Activated CD4-positive, alpha-beta T cell treated with anti-CD3 and anti-CD28 coated beads, Interleukin-2, Interleukin-4, amounts not matched to agents 100 ng/mL and 50 ng/mL, durations not matched to agents 16 hours and 8 hours (primary cell): ENCODE measurements at regions not wholly inside any gene's neighbourhood (a gene's known extent, or its start where the extent isn't known, plus 50 kb on each side); places are given as distances from the start of the nearest gene placed in this dataset.

ENCODE experiments used
- DNase-seq: peaks from one replicate; pipeline ENCODE4 v3.0.0-alpha.2; 2020; ENCODE audit warnings: low spot score

DNA sequence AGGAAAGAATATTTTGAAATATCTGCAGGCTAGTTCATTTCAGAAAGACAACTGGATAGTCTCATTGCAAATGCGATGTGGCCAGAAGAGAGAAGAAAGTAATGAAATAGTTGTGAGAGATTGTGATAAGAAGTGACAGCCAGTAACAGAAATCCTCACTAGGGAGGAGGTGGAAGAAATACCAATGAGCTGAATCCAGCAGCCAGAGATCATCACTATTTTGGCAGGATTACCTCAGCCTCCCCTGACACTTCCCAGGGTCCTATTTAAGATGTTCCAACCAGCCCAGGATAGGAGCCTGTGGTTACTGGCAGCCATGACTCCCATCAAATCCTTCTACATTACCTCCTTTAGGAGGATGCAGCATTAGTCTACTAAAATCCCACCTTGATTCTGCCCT is 76.7 kb upstream of the ARHGAP24 start:
- DNase-seq, result no peak

DNA sequence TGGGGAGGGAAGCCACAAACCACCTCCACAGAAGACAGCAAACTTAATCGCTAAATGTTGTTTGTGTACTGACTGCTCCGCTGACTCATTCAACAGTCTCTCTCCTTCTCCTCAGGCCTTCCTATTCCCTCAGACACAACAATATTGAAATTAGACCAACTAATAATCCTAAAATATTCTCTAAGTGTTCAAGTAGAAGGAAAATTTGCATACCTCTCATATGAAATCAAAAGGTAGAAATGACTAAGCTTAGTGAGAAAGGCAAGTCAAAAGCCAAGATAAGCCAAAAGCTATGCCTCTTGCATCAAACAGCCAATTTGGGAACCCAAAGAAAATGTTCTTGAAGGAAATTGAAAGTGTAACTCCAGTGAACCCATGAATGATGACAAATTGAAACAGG is 75.7 kb upstream of the ARHGAP24 start:
- DNase-seq, result no peak

DNA sequence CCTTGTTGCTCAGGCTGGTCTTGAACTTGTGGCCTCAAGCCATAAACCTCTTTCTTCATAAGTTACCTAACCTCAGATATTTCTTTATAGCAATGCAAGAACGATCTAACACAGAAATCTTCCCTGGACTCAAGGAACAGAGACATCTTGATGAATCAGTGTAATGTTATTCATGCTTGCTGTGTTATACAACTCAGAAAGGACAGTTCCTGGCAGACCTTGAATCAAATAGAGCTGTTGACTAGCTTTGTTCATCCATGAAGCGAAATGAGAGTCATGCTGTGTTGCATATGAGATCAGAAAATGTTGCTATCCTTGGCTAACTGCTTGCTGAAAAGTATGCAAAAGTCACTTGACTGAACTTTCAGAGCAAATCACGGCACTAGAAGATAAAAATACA is 72.6 kb upstream of the ARHGAP24 start:
- DNase-seq, result no peak

DNA sequence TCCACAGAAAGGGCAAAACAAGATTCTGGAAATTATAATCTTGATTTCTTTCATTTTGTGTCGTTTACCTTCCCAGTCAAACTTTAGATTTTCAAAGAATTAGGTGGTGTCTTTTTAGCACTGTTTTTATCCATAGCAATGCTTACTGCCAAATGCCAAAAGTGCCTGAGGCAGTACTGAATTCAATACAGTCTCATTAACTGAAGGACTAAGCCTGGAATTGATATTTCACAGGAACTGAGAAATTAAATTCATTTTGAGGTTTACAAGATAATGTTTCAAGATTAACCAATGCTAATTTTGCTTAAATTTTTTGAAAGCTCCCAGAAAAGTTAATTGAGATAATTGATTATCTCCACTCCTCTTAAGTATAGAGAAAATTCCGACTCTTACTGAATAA is 68.8 kb upstream of the ARHGAP24 start:
- DNase-seq, result no peak

DNA sequence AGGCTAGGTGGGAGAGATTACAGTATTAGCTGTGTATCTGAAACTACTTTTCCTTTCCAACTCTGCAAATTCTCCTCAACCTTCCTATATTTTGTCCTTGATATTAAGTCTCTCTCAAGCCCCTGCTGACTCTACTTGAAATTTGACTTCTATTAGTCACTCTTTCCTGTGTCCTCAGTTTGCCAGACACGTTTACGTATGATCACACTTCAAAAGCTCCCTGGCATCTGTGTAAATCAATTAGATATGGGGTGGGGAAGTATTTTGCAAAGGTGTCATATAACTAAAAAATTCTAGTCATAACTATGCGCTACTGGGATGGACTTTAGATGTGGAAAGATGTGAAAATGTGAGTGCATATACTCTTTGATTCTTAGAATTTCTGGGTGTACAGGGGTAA is 67.4 kb upstream of the ARHGAP24 start:
- DNase-seq, result no peak

DNA sequence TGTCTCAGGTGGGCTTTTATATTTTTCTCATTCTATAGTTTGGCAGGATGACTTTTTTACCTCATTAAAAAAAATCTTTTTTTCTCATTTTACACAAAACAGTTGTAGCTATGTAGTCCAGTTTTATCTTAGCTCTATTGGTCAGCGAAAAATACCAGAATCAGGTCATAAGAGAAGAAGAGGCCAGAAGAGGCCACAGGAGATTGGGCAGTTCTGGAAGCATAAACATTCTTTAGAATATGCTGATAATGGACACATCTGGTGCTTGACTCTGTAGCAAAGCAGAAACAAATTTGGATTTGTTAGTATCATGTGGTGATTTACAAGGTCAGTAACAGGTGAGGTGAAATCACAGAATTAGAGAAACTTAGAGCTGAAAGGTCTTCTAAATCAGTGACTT is 66.6 kb upstream of the ARHGAP24 start:
- no peak for DNase-seq

DNA sequence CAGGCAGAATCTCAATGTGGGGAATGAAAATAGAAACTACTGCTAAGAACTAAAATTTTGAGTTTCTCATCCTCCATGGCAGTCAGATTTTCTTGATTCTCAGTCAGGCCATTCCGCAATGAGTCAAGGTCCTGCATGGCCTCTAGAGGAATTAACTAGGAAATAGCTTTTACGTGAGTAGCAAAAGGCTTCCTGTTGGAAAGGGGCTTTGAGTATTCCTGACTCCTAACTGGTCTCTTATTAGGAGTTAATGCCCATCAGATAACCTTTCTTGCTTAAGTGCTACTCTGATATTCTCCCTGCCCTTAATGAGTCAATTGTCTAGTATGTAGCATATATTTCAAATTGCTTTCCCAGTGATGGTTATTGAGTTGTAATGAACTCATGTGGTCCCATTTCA is 65.7 kb upstream of the ARHGAP24 start:
- no peak for DNase-seq

DNA sequence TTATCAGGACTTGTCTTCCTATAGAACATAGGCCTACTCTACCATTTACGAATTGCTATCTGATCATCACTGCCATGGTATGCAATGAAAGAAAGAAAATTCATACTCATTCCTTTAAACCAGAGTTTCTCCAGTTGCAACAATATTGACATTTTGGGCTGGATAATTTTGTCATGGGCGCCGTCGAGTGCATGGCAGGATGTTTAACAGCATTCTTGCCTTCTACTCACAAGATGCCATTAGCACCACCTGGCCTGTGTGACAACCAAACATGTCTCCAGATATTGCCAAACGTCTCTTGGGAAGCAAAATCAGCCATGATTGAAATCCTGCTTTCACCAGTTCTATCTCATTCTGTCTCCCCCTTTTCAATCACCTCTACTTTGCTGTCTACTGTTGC is 63.6 kb upstream of the ARHGAP24 start:
- DNase-seq, result no peak

DNA sequence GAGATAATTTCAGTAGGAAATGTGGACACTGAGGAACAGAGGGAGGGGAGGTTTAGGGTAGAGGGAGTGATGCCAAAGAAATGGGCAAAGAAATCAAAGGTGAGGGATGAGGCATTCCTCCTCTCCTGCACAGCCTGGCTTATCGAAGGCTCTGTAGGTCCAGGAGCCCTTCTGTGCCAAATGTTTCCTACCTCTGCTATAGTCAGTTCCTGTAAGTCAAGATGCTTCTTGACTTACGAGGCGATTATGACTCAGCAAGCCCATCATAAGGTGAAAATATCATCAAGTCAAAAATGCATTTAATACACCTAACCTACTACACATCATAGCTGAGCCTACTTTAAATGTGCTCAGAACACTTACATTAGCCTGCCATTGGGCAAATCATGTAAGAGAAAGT is 60.0 kb upstream of the ARHGAP24 start:
- DNase-seq, result no peak

DNA sequence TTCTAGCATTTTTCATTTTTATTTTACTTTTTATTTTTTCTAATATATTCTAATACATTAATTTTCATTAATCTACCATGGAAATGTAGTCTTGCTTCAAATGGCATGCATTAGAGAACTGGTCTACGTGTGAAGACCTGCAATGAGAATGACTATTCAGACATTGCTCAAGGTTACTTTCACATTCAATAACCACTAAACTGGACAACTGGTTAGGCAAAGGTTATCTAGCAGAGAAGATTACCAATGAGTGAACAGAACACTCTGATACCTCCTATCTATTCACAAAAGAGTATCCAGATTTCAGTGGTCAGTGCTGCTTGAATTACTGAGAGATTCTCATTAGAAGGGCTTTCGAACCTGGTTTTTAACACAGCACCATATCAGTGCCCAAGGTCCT is 58.9 kb upstream of the ARHGAP24 start:
- no peak for DNase-seq

DNA sequence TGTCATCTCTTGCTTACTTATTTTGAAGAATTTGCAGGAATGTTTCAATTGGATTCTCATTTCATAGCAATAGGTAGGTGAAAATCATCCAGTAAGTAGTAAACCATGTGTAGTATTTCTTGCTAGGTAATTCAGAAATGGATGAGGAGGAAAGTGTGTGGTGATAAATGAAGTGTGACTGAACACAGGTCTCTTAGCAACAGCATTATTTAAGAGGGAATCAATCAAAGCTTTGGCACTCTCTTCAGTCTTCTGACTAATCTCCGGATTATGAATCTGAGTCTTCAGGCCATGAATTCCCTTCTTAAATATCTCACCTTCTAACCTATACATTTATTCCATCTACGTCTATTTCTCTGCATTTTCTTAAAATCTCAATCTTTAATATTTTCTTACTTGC is 55.8 kb upstream of the ARHGAP24 start:
- DNase-seq, result no peak

DNA sequence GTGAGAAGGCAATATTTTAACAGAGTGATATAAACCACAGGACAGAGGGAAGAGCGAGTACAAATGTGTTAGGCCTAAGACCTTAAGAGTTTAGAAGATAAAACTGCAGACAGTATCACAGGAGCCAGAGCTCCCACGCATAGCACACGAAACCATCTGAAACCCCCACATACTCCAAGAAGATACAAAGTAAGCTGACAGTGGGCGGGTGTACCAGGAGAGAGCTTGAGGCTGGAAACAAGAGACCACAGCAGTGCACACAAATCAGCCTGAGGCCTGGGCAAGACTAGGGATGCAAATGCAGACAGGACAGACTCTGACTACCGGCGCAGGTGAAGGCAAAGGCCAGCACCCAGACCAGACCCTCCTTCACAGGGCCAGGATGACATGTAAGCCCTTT is 54.1 kb upstream of the ARHGAP24 start:
- no peak for DNase-seq

DNA sequence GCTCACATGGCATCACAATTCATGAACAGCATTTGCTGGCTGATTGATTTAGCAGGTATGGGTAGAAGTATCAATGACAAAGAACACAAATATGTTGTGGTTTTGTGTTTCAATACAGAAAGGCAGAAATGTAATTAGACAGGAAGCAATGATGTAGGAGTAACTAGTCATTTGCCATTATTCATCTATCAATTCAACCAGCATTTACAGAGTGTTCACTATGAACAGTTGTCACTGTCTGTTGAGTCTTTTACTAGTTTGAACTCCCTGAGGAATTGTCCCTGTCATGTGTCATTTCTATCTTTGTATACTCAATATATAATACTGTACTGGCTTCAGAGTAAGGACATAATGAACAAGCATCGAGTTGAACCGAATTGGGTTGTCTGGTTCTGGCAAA is 51.5 kb upstream of the ARHGAP24 start:
- no peak for DNase-seq
